ENCODE measurements at regions not wholly inside any gene's neighbourhood (a gene's known extent, or its start where the extent isn't known, plus 50 kb on each side); places are given as distances from the start of the nearest gene placed in this dataset.

GRCh38 chr18:28287146-28287545, 110.2 kb upstream of the CDH2 start:
- no peak for TF ChIP-seq ZSCAN29 (IDR thresholded peaks at IDR 0.05)
- TF ChIP-seq CTCF (IDR thresholded peaks at IDR 0.05 in 2 of 3, conservative IDR thresholded peaks at IDR 0.05 in 1 of 3; ENCODE audit: control insufficient read depth in 2 of 3, extremely low read depth in 1 of 3, insufficient read depth in 1 of 3, low read depth in 3 of 3, low read length in 3 of 3), result no peak
- no peak for TF ChIP-seq CHD1 (IDR thresholded peaks at IDR 0.05; ENCODE audit: low read depth, low read length)
